ENCODE measurements at regions not wholly inside any gene's neighbourhood (a gene's known extent, or its start where the extent isn't known, plus 50 kb on each side); places are given as distances from the start of the nearest gene placed in this dataset.

DNA sequence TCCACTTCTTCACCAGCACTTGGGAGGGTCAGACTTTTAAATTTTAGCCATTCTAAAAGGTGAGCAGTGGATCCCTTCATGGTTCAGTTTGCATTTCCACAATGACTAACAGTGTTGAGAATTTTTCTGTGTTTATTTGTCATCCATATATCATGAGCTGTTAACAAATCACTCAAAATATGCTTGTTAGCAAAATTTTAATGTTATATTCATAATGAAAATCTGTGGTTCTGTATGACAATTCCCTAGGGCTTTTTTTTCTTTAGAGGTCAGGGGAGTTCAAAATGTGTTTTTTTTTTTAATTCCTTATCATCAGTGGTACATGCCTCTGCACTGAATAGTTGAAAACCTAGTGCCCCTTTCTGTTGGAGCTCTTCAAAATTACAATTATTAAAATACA, 682.2 kb upstream of the ADGRL2 start:
- Histone ChIP-seq H3K36me3 (no peaks in the 10 kb centered on the region), H3K27ac (no peak overlapping the region), H3K4me3 (no peak overlapping the region), H3K9me3 (no peaks in the 10 kb centered on the region), H3K4me1 (no peaks in the 10 kb centered on the region), H3K27me3 (no peaks in the 10 kb centered on the region)
- DNase-seq (ENCODE audit: low spot score in 2 of 2) = no peak
- intact Hi-C loops (cut with DNase I; ENCODE audit: low total_unique reads) = no loop called here
- TF ChIP-seq POLR2A (IDR thresholded peaks at IDR 0.05) (no peak), POLR2AphosphoS5 (IDR thresholded peaks at IDR 0.05) (no peak)
- TF ChIP-seq, protein P1, sequence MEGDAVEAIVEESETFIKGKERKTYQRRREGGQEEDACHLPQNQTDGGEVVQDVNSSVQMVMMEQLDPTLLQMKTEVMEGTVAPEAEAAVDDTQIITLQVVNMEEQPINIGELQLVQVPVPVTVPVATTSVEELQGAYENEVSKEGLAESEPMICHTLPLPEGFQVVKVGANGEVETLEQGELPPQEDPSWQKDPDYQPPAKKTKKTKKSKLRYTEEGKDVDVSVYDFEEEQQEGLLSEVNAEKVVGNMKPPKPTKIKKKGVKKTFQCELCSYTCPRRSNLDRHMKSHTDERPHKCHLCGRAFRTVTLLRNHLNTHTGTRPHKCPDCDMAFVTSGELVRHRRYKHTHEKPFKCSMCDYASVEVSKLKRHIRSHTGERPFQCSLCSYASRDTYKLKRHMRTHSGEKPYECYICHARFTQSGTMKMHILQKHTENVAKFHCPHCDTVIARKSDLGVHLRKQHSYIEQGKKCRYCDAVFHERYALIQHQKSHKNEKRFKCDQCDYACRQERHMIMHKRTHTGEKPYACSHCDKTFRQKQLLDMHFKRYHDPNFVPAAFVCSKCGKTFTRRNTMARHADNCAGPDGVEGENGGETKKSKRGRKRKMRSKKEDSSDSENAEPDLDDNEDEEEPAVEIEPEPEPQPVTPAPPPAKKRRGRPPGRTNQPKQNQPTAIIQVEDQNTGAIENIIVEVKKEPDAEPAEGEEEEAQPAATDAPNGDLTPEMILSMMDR (IDR thresholded peaks at IDR 0.05) = no peak

- no peaks in the 10 kb centered on the region for H3K27me3 ChIP-seq
- TF ChIP-seq POLR2AphosphoS5 (IDR thresholded peaks at IDR 0.05) (no peak), POLR2A (IDR thresholded peaks at IDR 0.05) (no peak)
- TF ChIP-seq, protein P1 (IDR thresholded peaks at IDR 0.05) = no peak
- H3K27ac ChIP-seq = no peak overlapping the region
- no peak overlapping the region for H3K4me3 ChIP-seq
- no peaks in the 10 kb centered on the region for H3K9me3 ChIP-seq
- no peaks in the 10 kb centered on the region for H3K36me3 ChIP-seq
- intact Hi-C loops (cut with DNase I; ENCODE audit: low total_unique reads) = no loop called here
- DNase-seq (ENCODE audit: low spot score in 2 of 2) = no peak
- no peaks in the 10 kb centered on the region for H3K4me1 ChIP-seq
These were observed 685.3 kb upstream of the ADGRL2 start for GRCh38 chr1:81115422-81115821.

GRCh38 chr1:81114191-81114590, 686.5 kb upstream of the ADGRL2 start:
- intact Hi-C loops (cut with DNase I; ENCODE audit: low total_unique reads) = no loop called here
- no peak overlapping the region for H3K4me3 ChIP-seq
- H3K27ac ChIP-seq = no peak overlapping the region
- no peaks in the 10 kb centered on the region for H3K9me3 ChIP-seq
- no peak for DNase-seq (ENCODE audit: low spot score in 2 of 2)
- no peaks in the 10 kb centered on the region for H3K36me3 ChIP-seq
- H3K4me1 ChIP-seq = no peaks in the 10 kb centered on the region
- H3K27me3 ChIP-seq = no peaks in the 10 kb centered on the region
- TF ChIP-seq POLR2AphosphoS5 (IDR thresholded peaks at IDR 0.05) (no peak), POLR2A (IDR thresholded peaks at IDR 0.05) (no peak)
- TF ChIP-seq, protein P1 (IDR thresholded peaks at IDR 0.05) = no peak

GRCh38 chr1:81113688-81114087, 687.0 kb upstream of the ADGRL2 start:
- no peak overlapping the region for H3K4me3 ChIP-seq
- intact Hi-C loops (cut with DNase I; ENCODE audit: low total_unique reads) = no loop called here

GRCh38 chr1:81111818-81112217, 688.9 kb upstream of the ADGRL2 start:
- DNase-seq (ENCODE audit: low spot score in 2 of 2) = no peak
- no peak overlapping the region for H3K4me3 ChIP-seq
- TF ChIP-seq POLR2A (IDR thresholded peaks at IDR 0.05) (no peak), POLR2AphosphoS5 (IDR thresholded peaks at IDR 0.05) (no peak)
- TF ChIP-seq, protein P1 (IDR thresholded peaks at IDR 0.05) = no peak
- H3K4me1 ChIP-seq = no peaks in the 10 kb centered on the region
- intact Hi-C loops (cut with DNase I; ENCODE audit: low total_unique reads) = no loop called here
- H3K27me3 ChIP-seq = no peaks in the 10 kb centered on the region
- no peaks in the 10 kb centered on the region for H3K36me3 ChIP-seq
- no peak overlapping the region for H3K27ac ChIP-seq
- H3K9me3 ChIP-seq = no peaks in the 10 kb centered on the region

More at GRCh38 chr1:81113688-81114087, 687.0 kb upstream of the ADGRL2 start:
- DNase-seq (ENCODE audit: low spot score in 2 of 2) = no peak
- Histone ChIP-seq H3K9me3 (no peaks in the 10 kb centered on the region), H3K4me1 (no peaks in the 10 kb centered on the region), H3K27ac (no peak overlapping the region), H3K36me3 (no peaks in the 10 kb centered on the region), H3K27me3 (no peaks in the 10 kb centered on the region)
- TF ChIP-seq, protein P1 (IDR thresholded peaks at IDR 0.05) = no peak
- TF ChIP-seq POLR2A (IDR thresholded peaks at IDR 0.05) (no peak), POLR2AphosphoS5 (IDR thresholded peaks at IDR 0.05) (no peak)

All from breast epithelium (tissue), 4 donors.